WTC11 (cell line): ENCODE measurements at regions not wholly inside any gene's neighbourhood (a gene's known extent, or its start where the extent isn't known, plus 50 kb on each side); places are given as distances from the start of the nearest gene placed in this dataset.

Source experiments
- ATAC-seq: fragments of 200-7000 bp; cut with Tn5 transposase; 2 replicates; pipeline ENCODE4 v1.10.0; 2021; ENCODE audit warnings: mild to moderate bottlenecking, moderate library complexity
- CTCF ChIA-PET: fragments of 300-600 bp; sonication (Branson Sonifier 250); formaldehyde crosslinking; loops from one replicate; lab custom pipeline; 2021; ENCODE audit warnings: antibody characterized with exemption; lab: Charles Lee
- POLR2A ChIA-PET: fragments of 350-600 bp; sonication (Branson Sonifier 250); formaldehyde crosslinking; loops from one replicate; lab custom pipeline; 2021; ENCODE audit warnings: antibody characterized with exemption; lab: Charles Lee
- DNase-seq: peaks from one replicate; pipeline ENCODE4 v3.0.0; 2021; ENCODE audit warnings: low spot score
- H3K27ac Mint-ChIP-seq: 2 replicates; pipeline ENCODE4 v1.8.0; 2021; ENCODE audit warnings: mixed read lengths
- H3K27me3 Mint-ChIP-seq: 2 replicates; pipeline ENCODE4 v1.8.0; 2021; ENCODE audit warnings: low read depth, mild to moderate bottlenecking, moderate library complexity, mixed read lengths
- H3K36me3 Mint-ChIP-seq: 2 replicates; pipeline ENCODE4 v1.8.0; 2021; ENCODE audit warnings: mixed read lengths
- H3K4me1 Mint-ChIP-seq: 2 replicates; pipeline ENCODE4 v1.8.0; 2022; ENCODE audit warnings: mixed read lengths
- H3K4me3 Mint-ChIP-seq: 2 replicates; pipeline ENCODE4 v1.8.0; 2021; ENCODE audit warnings: mild to moderate bottlenecking, moderate library complexity, mixed read lengths
- H3K9me3 Mint-ChIP-seq: 2 replicates; pipeline ENCODE4 v1.8.0; 2021; ENCODE audit warnings: mixed read lengths
- ATF6 ChIP-seq: sonication (generic); formaldehyde crosslinking; IDR thresholded peaks from 2 replicates; pipeline ENCODE4 v1.8.1; 2023; ENCODE audit warnings: mild to moderate bottlenecking, missing genetic modification reagents
- CREM ChIP-seq: sonication (generic); formaldehyde crosslinking; IDR thresholded peaks from 2 replicates; pipeline ENCODE4 v1.8.1; 2022; ENCODE audit warnings: mild to moderate bottlenecking, missing genetic modification reagents, moderate library complexity
- ESRRA ChIP-seq: sonication (generic); formaldehyde crosslinking; IDR thresholded peaks from 2 replicates; pipeline ENCODE4 v1.8.1; 2022; ENCODE audit warnings: mild to moderate bottlenecking, missing genetic modification reagents, borderline replicate concordance
- FOXP4 ChIP-seq: sonication (generic); formaldehyde crosslinking; IDR thresholded peaks from 2 replicates; pipeline ENCODE4 v1.8.0; 2022; ENCODE audit warnings: mild to moderate bottlenecking, missing genetic modification reagents
- GTF2I ChIP-seq: fragments of 250-450 bp; sonication (Bioruptor Pico); conservative IDR thresholded peaks from 2 replicates; pipeline ENCODE4 v1.4.0; 2021; ENCODE audit warnings: mild to moderate bottlenecking
- HMGA2 ChIP-seq: fragments of 250-450 bp; sonication (Bioruptor Pico); IDR thresholded peaks from 2 replicates; pipeline ENCODE4 v1.4.0; 2021; ENCODE audit warnings: mild to moderate bottlenecking, moderate library complexity
- JAZF1 ChIP-seq: fragments of 250-450 bp; sonication (Bioruptor Pico); IDR thresholded peaks from 2 replicates; pipeline ENCODE4 v1.9.0; 2021; ENCODE audit warnings: moderate library complexity, mild to moderate bottlenecking, inconsistent platforms
- NR2C2 ChIP-seq: sonication (generic); formaldehyde crosslinking; IDR thresholded peaks from 2 replicates; pipeline ENCODE4 v1.8.0; 2022; ENCODE audit warnings: mild to moderate bottlenecking, missing genetic modification reagents
- PRRX2 ChIP-seq: fragments of 250-450 bp; sonication (Bioruptor Pico); IDR thresholded peaks from 2 replicates; pipeline ENCODE4 v1.8.0; 2021; ENCODE audit warnings: mild to moderate bottlenecking
- RORB ChIP-seq: fragments of 250-450 bp; sonication (Bioruptor Pico); IDR thresholded peaks from 2 replicates; pipeline ENCODE4 v1.9.0; 2021; ENCODE audit warnings: mild to moderate bottlenecking
- ZMAT4 ChIP-seq: fragments of 250-450 bp; sonication (Bioruptor Pico); IDR thresholded peaks from 2 replicates; pipeline ENCODE4 v1.9.0; 2021; ENCODE audit warnings: mild to moderate bottlenecking
- ZNF263 ChIP-seq: sonication (generic); formaldehyde crosslinking; IDR thresholded peaks from 2 replicates; pipeline ENCODE4 v1.8.1; 2022; ENCODE audit warnings: low read depth, mild to moderate bottlenecking, moderate library complexity, missing genetic modification reagents
- ZNF317 ChIP-seq: sonication (generic); formaldehyde crosslinking; IDR thresholded peaks from 2 replicates; pipeline ENCODE4 v1.8.1; 2023; ENCODE audit warnings: low read depth, mild to moderate bottlenecking, moderate library complexity, missing genetic modification reagents, borderline replicate concordance
- TF ChIP-seq, protein P1 (sequence below): sonication (generic); formaldehyde crosslinking; IDR thresholded peaks from 2 replicates; pipeline ENCODE4 v1.8.0; 2023; ENCODE audit warnings: missing genetic modification reagents, mild to moderate bottlenecking, borderline replicate concordance
- TF ChIP-seq, protein P2 (sequence below): fragments of 250-450 bp; sonication (Bioruptor Pico); IDR thresholded peaks from 2 replicates; pipeline ENCODE4 v1.9.0; 2021; ENCODE audit warnings: mild to moderate bottlenecking
- TF ChIP-seq, protein P3 (sequence below): sonication (generic); formaldehyde crosslinking; IDR thresholded peaks from 2 replicates; pipeline ENCODE4 v1.8.1; 2022; ENCODE audit warnings: missing genetic modification reagents, borderline replicate concordance
- TF ChIP-seq, protein P4 (sequence below): sonication (generic); formaldehyde crosslinking; IDR thresholded peaks from 2 replicates; pipeline ENCODE4 v1.8.1; 2023; ENCODE audit warnings: mild to moderate bottlenecking, missing genetic modification reagents, borderline replicate concordance

DNA sequence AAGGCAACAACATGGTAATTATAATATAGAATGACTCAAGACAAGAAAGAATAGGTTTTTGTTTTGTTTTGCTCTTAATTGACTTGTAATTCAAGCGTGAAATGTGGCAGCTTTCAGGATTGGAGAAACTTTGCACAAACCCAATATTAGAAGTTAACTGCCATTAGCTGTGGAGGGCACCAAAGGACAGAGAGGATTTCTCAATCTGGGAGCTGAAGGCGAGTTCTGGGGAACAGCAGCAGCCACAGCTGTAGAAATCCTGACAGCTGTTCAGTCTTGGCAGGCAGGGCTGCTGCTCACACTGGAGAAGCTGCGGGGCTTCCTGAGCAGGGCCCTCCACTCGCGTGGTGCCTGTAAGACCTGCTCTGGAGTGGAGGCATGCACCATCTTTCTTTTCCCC lies 182.2 kb upstream of the IL12A start:
- Mint-ChIP-seq H3K4me1 (peaks cover 6% of the 10 kb centered on the region), H3K27me3 (peaks cover 31% of the 10 kb centered on the region), H3K4me3 (no peak overlapping the region), H3K9me3 (no peaks in the 10 kb centered on the region), H3K36me3 (no peaks in the 10 kb centered on the region), H3K27ac (no peak overlapping the region)
- CTCF ChIA-PET, result interaction anchor here (0.6 to 4.3 kb wide), 9 partner anchors 8 to 540 kb away, joined by 3 to 37 read pairs (median 16); no protein-coding TSS in a partner anchor
- DNase-seq (no peak), ATAC-seq (no peak)
- TF ChIP-seq CREM (no peak), RORB (no peak), NR2C2 (CRISPR knock-in tag) (no peak), ZMAT4 (no peak), ATF6 (CRISPR knock-in tag) (no peak), GTF2I (no peak), ZNF317 (CRISPR knock-in tag) (no peak), PRRX2 (CRISPR knock-in tag) (no peak), ZNF263 (CRISPR knock-in tag) (no peak), HMGA2 (no peak), FOXP4 (CRISPR knock-in tag) (no peak), ESRRA (CRISPR knock-in tag) (no peak), JAZF1 (no peak)
- TF ChIP-seq, protein P1, sequence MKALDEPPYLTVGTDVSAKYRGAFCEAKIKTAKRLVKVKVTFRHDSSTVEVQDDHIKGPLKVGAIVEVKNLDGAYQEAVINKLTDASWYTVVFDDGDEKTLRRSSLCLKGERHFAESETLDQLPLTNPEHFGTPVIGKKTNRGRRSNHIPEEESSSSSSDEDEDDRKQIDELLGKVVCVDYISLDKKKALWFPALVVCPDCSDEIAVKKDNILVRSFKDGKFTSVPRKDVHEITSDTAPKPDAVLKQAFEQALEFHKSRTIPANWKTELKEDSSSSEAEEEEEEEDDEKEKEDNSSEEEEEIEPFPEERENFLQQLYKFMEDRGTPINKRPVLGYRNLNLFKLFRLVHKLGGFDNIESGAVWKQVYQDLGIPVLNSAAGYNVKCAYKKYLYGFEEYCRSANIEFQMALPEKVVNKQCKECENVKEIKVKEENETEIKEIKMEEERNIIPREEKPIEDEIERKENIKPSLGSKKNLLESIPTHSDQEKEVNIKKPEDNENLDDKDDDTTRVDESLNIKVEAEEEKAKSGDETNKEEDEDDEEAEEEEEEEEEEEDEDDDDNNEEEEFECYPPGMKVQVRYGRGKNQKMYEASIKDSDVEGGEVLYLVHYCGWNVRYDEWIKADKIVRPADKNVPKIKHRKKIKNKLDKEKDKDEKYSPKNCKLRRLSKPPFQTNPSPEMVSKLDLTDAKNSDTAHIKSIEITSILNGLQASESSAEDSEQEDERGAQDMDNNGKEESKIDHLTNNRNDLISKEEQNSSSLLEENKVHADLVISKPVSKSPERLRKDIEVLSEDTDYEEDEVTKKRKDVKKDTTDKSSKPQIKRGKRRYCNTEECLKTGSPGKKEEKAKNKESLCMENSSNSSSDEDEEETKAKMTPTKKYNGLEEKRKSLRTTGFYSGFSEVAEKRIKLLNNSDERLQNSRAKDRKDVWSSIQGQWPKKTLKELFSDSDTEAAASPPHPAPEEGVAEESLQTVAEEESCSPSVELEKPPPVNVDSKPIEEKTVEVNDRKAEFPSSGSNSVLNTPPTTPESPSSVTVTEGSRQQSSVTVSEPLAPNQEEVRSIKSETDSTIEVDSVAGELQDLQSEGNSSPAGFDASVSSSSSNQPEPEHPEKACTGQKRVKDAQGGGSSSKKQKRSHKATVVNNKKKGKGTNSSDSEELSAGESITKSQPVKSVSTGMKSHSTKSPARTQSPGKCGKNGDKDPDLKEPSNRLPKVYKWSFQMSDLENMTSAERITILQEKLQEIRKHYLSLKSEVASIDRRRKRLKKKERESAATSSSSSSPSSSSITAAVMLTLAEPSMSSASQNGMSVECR (CRISPR knock-in tag), result no peak
- TF ChIP-seq, protein P2, sequence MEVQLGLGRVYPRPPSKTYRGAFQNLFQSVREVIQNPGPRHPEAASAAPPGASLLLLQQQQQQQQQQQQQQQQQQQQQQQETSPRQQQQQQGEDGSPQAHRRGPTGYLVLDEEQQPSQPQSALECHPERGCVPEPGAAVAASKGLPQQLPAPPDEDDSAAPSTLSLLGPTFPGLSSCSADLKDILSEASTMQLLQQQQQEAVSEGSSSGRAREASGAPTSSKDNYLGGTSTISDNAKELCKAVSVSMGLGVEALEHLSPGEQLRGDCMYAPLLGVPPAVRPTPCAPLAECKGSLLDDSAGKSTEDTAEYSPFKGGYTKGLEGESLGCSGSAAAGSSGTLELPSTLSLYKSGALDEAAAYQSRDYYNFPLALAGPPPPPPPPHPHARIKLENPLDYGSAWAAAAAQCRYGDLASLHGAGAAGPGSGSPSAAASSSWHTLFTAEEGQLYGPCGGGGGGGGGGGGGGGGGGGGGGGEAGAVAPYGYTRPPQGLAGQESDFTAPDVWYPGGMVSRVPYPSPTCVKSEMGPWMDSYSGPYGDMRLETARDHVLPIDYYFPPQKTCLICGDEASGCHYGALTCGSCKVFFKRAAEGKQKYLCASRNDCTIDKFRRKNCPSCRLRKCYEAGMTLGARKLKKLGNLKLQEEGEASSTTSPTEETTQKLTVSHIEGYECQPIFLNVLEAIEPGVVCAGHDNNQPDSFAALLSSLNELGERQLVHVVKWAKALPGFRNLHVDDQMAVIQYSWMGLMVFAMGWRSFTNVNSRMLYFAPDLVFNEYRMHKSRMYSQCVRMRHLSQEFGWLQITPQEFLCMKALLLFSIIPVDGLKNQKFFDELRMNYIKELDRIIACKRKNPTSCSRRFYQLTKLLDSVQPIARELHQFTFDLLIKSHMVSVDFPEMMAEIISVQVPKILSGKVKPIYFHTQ (CRISPR knock-in tag), result no peak
- TF ChIP-seq, protein P3, sequence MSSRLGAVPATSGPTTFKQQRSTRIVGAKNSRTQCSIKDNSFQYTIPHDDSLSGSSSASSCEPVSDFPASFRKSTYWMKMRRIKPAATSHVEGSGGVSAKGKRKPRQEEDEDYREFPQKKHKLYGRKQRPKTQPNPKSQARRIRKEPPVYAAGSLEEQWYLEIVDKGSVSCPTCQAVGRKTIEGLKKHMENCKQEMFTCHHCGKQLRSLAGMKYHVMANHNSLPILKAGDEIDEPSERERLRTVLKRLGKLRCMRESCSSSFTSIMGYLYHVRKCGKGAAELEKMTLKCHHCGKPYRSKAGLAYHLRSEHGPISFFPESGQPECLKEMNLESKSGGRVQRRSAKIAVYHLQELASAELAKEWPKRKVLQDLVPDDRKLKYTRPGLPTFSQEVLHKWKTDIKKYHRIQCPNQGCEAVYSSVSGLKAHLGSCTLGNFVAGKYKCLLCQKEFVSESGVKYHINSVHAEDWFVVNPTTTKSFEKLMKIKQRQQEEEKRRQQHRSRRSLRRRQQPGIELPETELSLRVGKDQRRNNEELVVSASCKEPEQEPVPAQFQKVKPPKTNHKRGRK (CRISPR knock-in tag), result no peak
- TF ChIP-seq, protein P4, sequence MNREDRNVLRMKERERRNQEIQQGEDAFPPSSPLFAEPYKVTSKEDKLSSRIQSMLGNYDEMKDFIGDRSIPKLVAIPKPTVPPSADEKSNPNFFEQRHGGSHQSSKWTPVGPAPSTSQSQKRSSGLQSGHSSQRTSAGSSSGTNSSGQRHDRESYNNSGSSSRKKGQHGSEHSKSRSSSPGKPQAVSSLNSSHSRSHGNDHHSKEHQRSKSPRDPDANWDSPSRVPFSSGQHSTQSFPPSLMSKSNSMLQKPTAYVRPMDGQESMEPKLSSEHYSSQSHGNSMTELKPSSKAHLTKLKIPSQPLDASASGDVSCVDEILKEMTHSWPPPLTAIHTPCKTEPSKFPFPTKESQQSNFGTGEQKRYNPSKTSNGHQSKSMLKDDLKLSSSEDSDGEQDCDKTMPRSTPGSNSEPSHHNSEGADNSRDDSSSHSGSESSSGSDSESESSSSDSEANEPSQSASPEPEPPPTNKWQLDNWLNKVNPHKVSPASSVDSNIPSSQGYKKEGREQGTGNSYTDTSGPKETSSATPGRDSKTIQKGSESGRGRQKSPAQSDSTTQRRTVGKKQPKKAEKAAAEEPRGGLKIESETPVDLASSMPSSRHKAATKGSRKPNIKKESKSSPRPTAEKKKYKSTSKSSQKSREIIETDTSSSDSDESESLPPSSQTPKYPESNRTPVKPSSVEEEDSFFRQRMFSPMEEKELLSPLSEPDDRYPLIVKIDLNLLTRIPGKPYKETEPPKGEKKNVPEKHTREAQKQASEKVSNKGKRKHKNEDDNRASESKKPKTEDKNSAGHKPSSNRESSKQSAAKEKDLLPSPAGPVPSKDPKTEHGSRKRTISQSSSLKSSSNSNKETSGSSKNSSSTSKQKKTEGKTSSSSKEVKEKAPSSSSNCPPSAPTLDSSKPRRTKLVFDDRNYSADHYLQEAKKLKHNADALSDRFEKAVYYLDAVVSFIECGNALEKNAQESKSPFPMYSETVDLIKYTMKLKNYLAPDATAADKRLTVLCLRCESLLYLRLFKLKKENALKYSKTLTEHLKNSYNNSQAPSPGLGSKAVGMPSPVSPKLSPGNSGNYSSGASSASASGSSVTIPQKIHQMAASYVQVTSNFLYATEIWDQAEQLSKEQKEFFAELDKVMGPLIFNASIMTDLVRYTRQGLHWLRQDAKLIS (CRISPR knock-in tag), result no peak
- POLR2A ChIA-PET, result no interaction called here
